GM23248 (cell line): ENCODE measurements at regions not wholly inside any gene's neighbourhood (a gene's known extent, or its start where the extent isn't known, plus 50 kb on each side); places are given as distances from the start of the nearest gene placed in this dataset.

ENCODE experiments used
- EZH2 ChIP-seq: fragments of 200-600 bp; sonication (generic); IDR thresholded peaks from 2 replicates; pipeline ENCODE4 v1.6.1; 2018; ENCODE audit warnings: antibody characterized with exemption, mild to moderate bottlenecking; ENCODE audit not compliant: insufficient read depth, poor library complexity, severe bottlenecking
- EZH2phosphoT487 ChIP-seq: fragments of 200-600 bp; sonication (generic); IDR thresholded peaks from 2 replicates; pipeline ENCODE4 v1.6.1; 2018; ENCODE audit warnings: antibody characterized with exemption, moderate library complexity, mild to moderate bottlenecking, low read depth; ENCODE audit not compliant: insufficient read depth

DNA sequence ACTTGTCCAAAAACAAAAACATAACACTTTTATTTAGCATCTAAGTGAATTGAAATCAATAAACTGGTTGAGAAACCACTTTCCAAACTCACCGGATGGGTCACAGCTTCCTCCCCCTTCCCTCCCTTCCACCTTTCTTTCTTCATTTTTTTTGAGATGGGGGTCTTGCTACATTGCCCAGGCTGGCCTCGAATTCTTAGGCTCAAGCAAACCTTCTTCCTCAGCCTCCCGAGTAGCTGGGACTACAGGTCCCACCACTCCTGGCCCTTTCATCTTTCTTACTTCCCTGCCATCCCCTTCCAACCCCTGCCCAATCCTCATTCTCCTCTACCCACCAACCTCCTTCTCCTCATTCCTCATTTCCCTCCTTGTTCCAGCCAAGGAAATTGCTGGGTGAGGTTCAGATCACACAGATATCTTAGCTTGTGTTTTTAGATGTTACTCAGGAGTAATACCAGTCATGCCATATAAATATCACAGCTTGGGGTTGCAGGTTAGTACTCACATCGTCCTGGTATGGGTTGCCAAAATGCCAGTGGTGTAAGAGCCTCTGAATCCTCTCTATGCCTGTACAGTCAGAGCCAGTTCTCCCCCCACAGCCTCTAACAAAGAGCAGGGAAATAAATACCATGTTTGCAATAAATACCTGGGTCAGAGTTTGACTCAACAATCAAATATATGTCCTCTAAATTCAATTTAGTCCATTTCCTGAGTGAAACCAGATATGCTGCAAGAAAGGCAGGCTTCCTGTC is 132.7 kb upstream of the NDUFV2 start:
- TF ChIP-seq EZH2 (no peak), EZH2phosphoT487 (no peak)
